NB4 (cell line): ENCODE measurements at regions not wholly inside any gene's neighbourhood (a gene's known extent, or its start where the extent isn't known, plus 50 kb on each side); places are given as distances from the start of the nearest gene placed in this dataset.

Experiments used
- CTCF ChIP-seq: IDR thresholded peaks from one replicate; pipeline ENCODE4 v1.5.1; 2012; ENCODE audit warnings: low read depth, low read length
- POLR2A ChIP-seq: IDR thresholded peaks from 2 replicates; pipeline ENCODE4 v1.6.1; 2011; ENCODE audit warnings: mild to moderate bottlenecking; ENCODE audit not compliant: insufficient read length; ENCODE audit errors: extremely low read depth

- TF ChIP-seq CTCF (no peak), POLR2A (no peak)
Measured at GRCh38 chr5:36770125-36770524, 106.4 kb upstream of the NIPBL start.
